OCI-LY3 (cell line): ENCODE measurements at regions not wholly inside any gene's neighbourhood (a gene's known extent, or its start where the extent isn't known, plus 50 kb on each side); places are given as distances from the start of the nearest gene placed in this dataset.

Source experiments
- H2AFZ ChIP-seq: fragments of 200-600, 300-600 bp; shearing (Covaris generic); 2 replicates; pipeline ENCODE4 v1.6.0; 2014; ENCODE audit warnings: antibody characterized with exemption, low read depth, low read length
- H3K27ac ChIP-seq: fragments of 200-600, 300-600 bp; sonication (generic); 2 replicates; pipeline ENCODE4 v1.5.1; 2014; ENCODE audit warnings: mild to moderate bottlenecking, low read length, moderate library complexity, mixed read lengths
- H3K27me3 ChIP-seq: fragments of 200-600, 300-600 bp; sonication (generic); 2 replicates; pipeline ENCODE4 v1.6.1; 2014; ENCODE audit warnings: low read depth, low read length, mixed read lengths
- H3K36me3 ChIP-seq: fragments of 200-600, 300-600 bp; sonication (generic); replicated peaks from 2 replicates; pipeline ENCODE3; 2014; ENCODE audit warnings: low read depth, low read length, mixed read lengths
- H3K4me1 ChIP-seq: fragments of 300-600, 200-600 bp; sonication (generic); 2 replicates; pipeline ENCODE4 v1.6.1; 2014; ENCODE audit warnings: low read length, mixed read lengths
- H3K4me2 ChIP-seq: fragments of 200-600, 300-600 bp; sonication (generic); 2 replicates; pipeline ENCODE4 v1.6.1; 2014; ENCODE audit warnings: low read length, mixed read lengths
- H3K4me3 ChIP-seq: fragments of 300-600, 200-600 bp; sonication (generic); 2 replicates; pipeline ENCODE4 v1.5.1; 2014; ENCODE audit warnings: antibody characterized with exemption, mild to moderate bottlenecking, low read length, moderate library complexity
- H3K79me2 ChIP-seq: fragments of 300-600, 200-600 bp; shearing (Covaris generic); 2 replicates; pipeline ENCODE4 v1.6.1; 2014; ENCODE audit warnings: mild to moderate bottlenecking, low read length, mixed read lengths
- H3K9ac ChIP-seq: fragments of 300-600, 200-600 bp; shearing (Covaris generic); 2 replicates; pipeline ENCODE4 v1.6.0; 2014; ENCODE audit warnings: mild to moderate bottlenecking, low read length, moderate library complexity
- H3K9me3 ChIP-seq: fragments of 200-600, 300-600 bp; shearing (Covaris generic); 2 replicates; pipeline ENCODE4 v1.6.1; 2014; ENCODE audit warnings: low read length, mixed read lengths; ENCODE audit not compliant: insufficient read depth
- H4K20me1 ChIP-seq: fragments of 200-600, 300-600 bp; sonication (generic); 2 replicates; pipeline ENCODE4 v1.6.1; 2016; ENCODE audit warnings: low read length, mixed read lengths; ENCODE audit not compliant: insufficient read depth
- CTCF ChIP-seq: fragments of 200-600, 300-600 bp; sonication (generic); IDR thresholded peaks from 2 replicates; pipeline ENCODE4 v1.5.1; 2014; ENCODE audit warnings: antibody characterized with exemption, low read length, low read depth
- EZH2phosphoT487 ChIP-seq: fragments of 200-600 bp; shearing (Covaris generic); IDR thresholded peaks from 2 replicates; pipeline ENCODE4 v1.6.1; 2018; ENCODE audit warnings: antibody characterized with exemption, mixed run types, low read depth

DNA sequence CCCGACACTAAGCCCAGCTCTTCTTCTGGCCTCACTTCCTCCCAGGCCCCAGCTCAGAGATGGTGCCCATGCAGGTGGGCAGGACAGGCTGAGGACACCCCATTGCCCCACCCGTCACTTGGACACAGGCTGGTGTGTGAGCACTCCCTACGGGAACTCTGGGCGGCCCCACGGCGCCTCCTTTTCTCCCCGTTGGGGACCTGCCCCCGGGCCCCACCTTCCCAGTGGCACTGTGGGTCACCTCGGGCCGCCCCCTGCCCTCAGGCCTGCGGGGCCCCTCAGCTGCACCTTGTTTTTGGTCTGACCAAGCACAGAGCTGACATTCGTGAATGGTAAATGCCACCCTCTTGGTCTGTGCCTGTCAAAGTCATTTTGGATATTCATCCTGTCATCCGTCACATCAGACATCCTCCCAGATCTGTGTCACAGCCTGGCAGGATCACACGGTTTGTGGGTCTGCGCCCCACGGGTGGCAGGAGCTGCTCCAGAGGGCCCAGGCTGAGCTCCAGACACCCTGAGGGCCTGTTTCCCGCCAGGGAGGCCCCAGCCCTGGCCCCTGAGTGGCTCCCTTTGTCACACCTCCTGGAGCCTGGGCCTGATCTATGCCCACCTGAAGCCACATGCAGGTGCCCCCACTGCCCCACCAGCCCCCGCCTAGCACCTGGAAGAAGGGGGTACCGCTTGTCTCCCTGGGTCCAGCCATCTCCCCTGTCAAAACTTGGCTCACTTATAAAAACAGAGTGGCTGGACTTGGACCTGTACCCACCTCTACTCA is 1188.5 kb downstream of the BRD1 start:
- Histone ChIP-seq H3K4me1 (no peaks in the 10 kb centered on the region), H3K27me3 (no peaks in the 10 kb centered on the region), H3K27ac (no peak overlapping the region), H3K9ac (no peak overlapping the region), H4K20me1 (no peaks in the 10 kb centered on the region), H3K36me3 (no peaks in the 10 kb centered on the region), H3K4me2 (no peak overlapping the region), H2AFZ (no peak overlapping the region), H3K4me3 (no peak overlapping the region), H3K9me3 (no peaks in the 10 kb centered on the region), H3K79me2 (no peaks in the 10 kb centered on the region)
- no peak for TF ChIP-seq EZH2phosphoT487
- no peak for TF ChIP-seq CTCF

GRCh38 chr22:48637231-48637630 is 1190.4 kb downstream of the BRD1 start:
- Histone ChIP-seq H2AFZ (no peak overlapping the region), H3K27me3 (no peaks in the 10 kb centered on the region), H3K4me2 (no peak overlapping the region), H3K4me3 (no peak overlapping the region), H3K79me2 (no peaks in the 10 kb centered on the region), H3K9me3 (no peaks in the 10 kb centered on the region), H3K27ac (no peak overlapping the region), H3K4me1 (no peaks in the 10 kb centered on the region), H3K9ac (no peak overlapping the region), H3K36me3 (no peaks in the 10 kb centered on the region), H4K20me1 (no peaks in the 10 kb centered on the region)
- TF ChIP-seq CTCF (no peak), EZH2phosphoT487 (no peak)

DNA sequence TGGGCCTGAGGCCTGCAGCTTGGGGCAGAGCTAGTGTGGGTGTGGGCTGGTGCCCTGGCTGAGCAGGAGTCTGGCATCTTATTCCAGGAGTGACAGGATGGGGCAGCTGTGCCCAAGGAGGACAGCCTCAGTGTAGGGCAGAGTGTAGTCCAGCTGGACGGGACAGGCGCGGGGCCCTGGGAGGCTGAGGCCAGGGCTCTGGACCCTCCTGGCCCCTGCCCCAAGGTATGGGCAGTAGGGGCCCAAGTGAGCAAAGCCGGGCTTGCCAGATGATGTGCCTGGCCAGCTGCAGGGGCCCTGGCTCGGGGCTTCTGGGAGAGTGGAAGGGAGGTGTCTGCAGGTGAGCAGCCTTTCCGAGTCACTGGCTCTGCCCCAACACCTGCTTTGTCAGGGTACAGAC is 1190.9 kb downstream of the BRD1 start:
- no peaks in the 10 kb centered on the region for H3K79me2 ChIP-seq
- no peaks in the 10 kb centered on the region for H3K27me3 ChIP-seq
- no peak for TF ChIP-seq CTCF
- H3K4me3 ChIP-seq, result no peak overlapping the region
- H4K20me1 ChIP-seq, result no peaks in the 10 kb centered on the region
- H3K9ac ChIP-seq, result no peak overlapping the region
- H3K4me1 ChIP-seq, result no peaks in the 10 kb centered on the region
- no peaks in the 10 kb centered on the region for H3K9me3 ChIP-seq
- H3K4me2 ChIP-seq, result no peak overlapping the region
- no peak overlapping the region for H3K27ac ChIP-seq
- H3K36me3 ChIP-seq, result no peaks in the 10 kb centered on the region
- no peak overlapping the region for H2AFZ ChIP-seq

GRCh38 chr22:48635816-48636215 is 1191.9 kb downstream of the BRD1 start:
- no peak overlapping the region for H3K4me2 ChIP-seq
- no peak overlapping the region for H3K4me3 ChIP-seq

More at GRCh38 chr22:48635816-48636215, 1191.9 kb downstream of the BRD1 start:
- Histone ChIP-seq H3K9me3 (no peaks in the 10 kb centered on the region), H2AFZ (no peak overlapping the region), H3K9ac (no peak overlapping the region), H3K27ac (no peak overlapping the region), H3K27me3 (no peaks in the 10 kb centered on the region), H3K36me3 (no peaks in the 10 kb centered on the region), H4K20me1 (no peaks in the 10 kb centered on the region), H3K4me1 (no peaks in the 10 kb centered on the region), H3K79me2 (no peaks in the 10 kb centered on the region)
- TF ChIP-seq CTCF (no peak), EZH2phosphoT487 (no peak)
